SK-N-SH (cell line): ENCODE measurements at regions not wholly inside any gene's neighbourhood (a gene's known extent, or its start where the extent isn't known, plus 50 kb on each side); places are given as distances from the start of the nearest gene placed in this dataset.

Experiments
- CTCF ChIA-PET: fragments of 300-600, 350-600 bp; formaldehyde crosslinking; extraction: SDS; loops from one replicate; lab custom pipeline; 2021; lab: Yijun Ruan, JAX
- POLR2A ChIA-PET: fragments of 350-600 bp; sonication (Branson Sonifier 250); formaldehyde crosslinking; extraction: SDS; loops from one replicate; lab custom pipeline; 2020; ENCODE audit warnings: antibody characterized with exemption, inconsistent platforms; lab: Yijun Ruan, JAX
- DNase-seq: peaks from one replicate; pipeline ENCODE4 v3.0.0; 2012
- H2AFZ ChIP-seq: fragments of 200-600 bp; sonication (generic); 2 replicates; pipeline ENCODE4 v1.8.1; 2016; ENCODE audit warnings: antibody characterized with exemption, mild to moderate bottlenecking, low read depth
- H3F3A ChIP-seq: fragments of 200-600 bp; sonication (generic); replicated peaks from 2 replicates; pipeline ENCODE3; 2016; ENCODE audit warnings: antibody characterized with exemption, mild to moderate bottlenecking; ENCODE audit not compliant: insufficient read depth
- H3K27ac ChIP-seq, 2 experiments: fragments of 200-500 bp in 1 of 2; fragments of 200-600 bp in 1 of 2; sonication (Bioruptor generic) in 1 of 2; sonication (generic), shearing (Covaris generic) in 1 of 2; 2 replicates each; pipeline versions ENCODE4 v1.5.1 to v1.6.1; 2014 to 2016; ENCODE audit warnings: low read depth in 2 of 2, inconsistent platforms in 1 of 2, low read length in 1 of 2, mild to moderate bottlenecking in 1 of 2, mixed read lengths in 1 of 2
- H3K27me3 ChIP-seq: fragments of 200-600 bp; sonication (generic), shearing (Covaris generic); 2 replicates; pipeline ENCODE4 v1.6.1; 2016; ENCODE audit warnings: mixed run types; ENCODE audit not compliant: insufficient read depth
- H3K36me3 ChIP-seq, 2 experiments: fragments of 200-500 bp in 1 of 2; fragments of 200-600 bp in 1 of 2; sonication (Bioruptor generic) in 1 of 2; sonication (generic) in 1 of 2; replicated peaks in 1 of 2; 2 replicates each; pipeline versions ENCODE3 to v1.5.1; 2014 to 2016; ENCODE audit warnings: low read length in 1 of 2, mild to moderate bottlenecking in 1 of 2; ENCODE audit not compliant: insufficient read depth in 2 of 2, control insufficient read depth in 1 of 2
- H3K4me1 ChIP-seq, 2 experiments: fragments of 200-500 bp in 1 of 2; fragments of 200-600 bp in 1 of 2; sonication (Bioruptor generic) in 1 of 2; sonication (generic), shearing (Covaris generic) in 1 of 2; 2 replicates each; pipeline versions ENCODE4 v1.5.1 to v1.6.1; 2014 to 2016; ENCODE audit warnings: low read depth in 1 of 2, low read length in 1 of 2, mixed run types in 1 of 2; ENCODE audit not compliant: insufficient read depth in 2 of 2, control insufficient read depth in 1 of 2
- H3K4me2 ChIP-seq: fragments of 200-600 bp; sonication (generic), shearing (Covaris generic); 2 replicates; pipeline ENCODE4 v1.6.1; 2017; ENCODE audit warnings: mixed run types
- H3K4me3 ChIP-seq, 2 experiments: fragments of 200-500 bp in 1 of 2; fragments of 200-600 bp in 1 of 2; sonication (Bioruptor generic) in 1 of 2; sonication (generic), shearing (Covaris generic) in 1 of 2; 2 replicates each; pipeline versions ENCODE4 v1.5.1 to v1.8.1; 2014 to 2016; ENCODE audit warnings: low read depth in 2 of 2, inconsistent platforms in 1 of 2, low read length in 1 of 2, mild to moderate bottlenecking in 1 of 2, mixed read lengths in 1 of 2, moderate library complexity in 1 of 2
- H3K79me2 ChIP-seq: fragments of 200-600 bp; sonication (generic); 2 replicates; pipeline ENCODE4 v1.8.1; 2017; ENCODE audit warnings: mild to moderate bottlenecking; ENCODE audit not compliant: insufficient read depth
- H3K9ac ChIP-seq: fragments of 200-600 bp; sonication (generic); 2 replicates; pipeline ENCODE4 v1.6.1; 2017; ENCODE audit warnings: mixed run types
- H3K9me2 ChIP-seq: fragments of 200-600 bp; sonication (generic); 2 replicates; pipeline ENCODE4 v1.6.1; 2017; ENCODE audit warnings: mixed run types
- H3K9me3 ChIP-seq: fragments of 200-600 bp; sonication (generic); 2 replicates; pipeline ENCODE4 v1.6.1; 2017; ENCODE audit warnings: mixed run types, mild to moderate bottlenecking, moderate library complexity
- H4K20me1 ChIP-seq: fragments of 200-600 bp; sonication (generic); 2 replicates; pipeline ENCODE4 v1.6.1; 2017; ENCODE audit warnings: mild to moderate bottlenecking, mixed run types; ENCODE audit not compliant: insufficient read depth
- CHD2 ChIP-seq: fragments of 150-350 bp; IDR thresholded peaks from 2 replicates; pipeline ENCODE4 v1.6.1; 2018; ENCODE audit warnings: low read length; ENCODE audit not compliant: partially characterized antibody
- CTCF ChIP-seq: fragments of 200-600 bp; sonication (generic); IDR thresholded peaks from 2 replicates; pipeline ENCODE4 v1.6.1; 2017; ENCODE audit warnings: antibody characterized with exemption, mild to moderate bottlenecking, moderate library complexity
- ELF1 ChIP-seq: IDR thresholded peaks from 2 replicates; pipeline ENCODE4 v1.4.0; 2012
- FOSL2 ChIP-seq: IDR thresholded peaks from 2 replicates; pipeline ENCODE4 v1.4.0; 2012; ENCODE audit warnings: low read depth, mild to moderate bottlenecking, moderate library complexity, borderline replicate concordance
- FOXM1 ChIP-seq: IDR thresholded peaks from 2 replicates; pipeline ENCODE4 v1.4.0; 2012; ENCODE audit warnings: low read depth, mild to moderate bottlenecking
- IRF3 ChIP-seq: fragments of 150-350 bp; IDR thresholded peaks from 2 replicates; pipeline ENCODE4 v1.6.1; 2016; ENCODE audit warnings: mild to moderate bottlenecking, low read depth, low read length
- MAX ChIP-seq: IDR thresholded peaks from 2 replicates; pipeline ENCODE4 v1.4.0; 2012; ENCODE audit warnings: low read depth
- MXI1 ChIP-seq: IDR thresholded peaks from 2 replicates; pipeline ENCODE4 v1.6.1; 2012; ENCODE audit warnings: mild to moderate bottlenecking, low read depth, low read length, improper control_type of control experiment
- NFIC ChIP-seq: IDR thresholded peaks from 2 replicates; pipeline ENCODE4 v1.4.0; 2012; ENCODE audit warnings: borderline replicate concordance
- POLR2AphosphoS5 ChIP-seq: IDR thresholded peaks from 2 replicates; pipeline ENCODE4 v1.6.1; 2012; ENCODE audit warnings: low read depth, low read length
- RAD21 ChIP-seq: IDR thresholded peaks from 2 replicates; pipeline ENCODE4 v1.6.1; 2012; ENCODE audit warnings: mild to moderate bottlenecking, low read length
- RCOR1 ChIP-seq: fragments of 150-350 bp; IDR thresholded peaks from 2 replicates; pipeline ENCODE4 v1.6.1; 2017; ENCODE audit warnings: antibody characterized with exemption, low read length
- REST ChIP-seq: IDR thresholded peaks from 2 replicates; pipeline ENCODE4 v1.6.1; 2012; ENCODE audit warnings: mild to moderate bottlenecking, low read depth, low read length, moderate library complexity
- RFX5 ChIP-seq: IDR thresholded peaks from 2 replicates; pipeline ENCODE4 v1.6.1; 2012; ENCODE audit warnings: mild to moderate bottlenecking, improper control_type of control experiment, low read length
- SIN3A ChIP-seq: IDR thresholded peaks from 2 replicates; pipeline ENCODE4 v1.6.1; 2012; ENCODE audit warnings: low read depth, mild to moderate bottlenecking, low read length, moderate library complexity, borderline replicate concordance
- TAF1 ChIP-seq: IDR thresholded peaks from 2 replicates; pipeline ENCODE4 v1.6.1; 2012; ENCODE audit warnings: low read depth, mild to moderate bottlenecking, low read length, moderate library complexity, borderline replicate concordance
- TCF12 ChIP-seq: IDR thresholded peaks from 2 replicates; pipeline ENCODE4 v1.4.0; 2012
- TEAD4 ChIP-seq: IDR thresholded peaks from 2 replicates; pipeline ENCODE4 v1.4.0; 2012; ENCODE audit warnings: mild to moderate bottlenecking, borderline replicate concordance; ENCODE audit not compliant: insufficient read depth
- USF2 ChIP-seq: fragments of 150-350 bp; IDR thresholded peaks from 2 replicates; pipeline ENCODE4 v1.6.1; 2017; ENCODE audit warnings: antibody characterized with exemption, low read length, low read depth, borderline replicate concordance
- WGBS: methylation state at CpG from one replicate; pipeline ENCODE4 v1.1.6; 2017; ENCODE audit warnings: low lambda C conversion rate; 5-methylcytosine and 5-hydroxymethylcytosine counted together

GRCh38 chr10:60521974-60522405 is 132.3 kb upstream of the ANK3 start (continued):
- no peak for TF ChIP-seq USF2
- TF ChIP-seq FOXM1, result peak; percentile 91
- TF ChIP-seq FOSL2, result peak; percentile 72
- TF ChIP-seq POLR2AphosphoS5, result peak; percentile 90
- no peak for TF ChIP-seq IRF3
- peak; percentile 100 for TF ChIP-seq TCF12
- TF ChIP-seq RFX5, result no peak; the same call in 1 of the 2 replicates
- peak; percentile 65; the same call in 1 of the 2 replicates for TF ChIP-seq MXI1
- peak; percentile 84 for TF ChIP-seq RCOR1
- TF ChIP-seq ELF1, result no peak

GRCh38 chr10:60518745-60519144 is 129.1 kb upstream of the ANK3 start:
- Histone ChIP-seq H3K4me2 (no peak overlapping the region), H2AFZ (no peak overlapping the region), H3K4me3 (no peak overlapping the region), H3K27ac (peak overlapping the region in 1 of 2 experiments; percentile 6; a peak in 1 of 4 replicates), H3K36me3 (no peaks in the 10 kb centered on the region), H3K9me2 (no peaks in the 10 kb centered on the region), H3K9me3 (no peaks in the 10 kb centered on the region), H3K79me2 (no peaks in the 10 kb centered on the region), H3K9ac (no peak overlapping the region), H3K4me1 (peaks cover 17 to 29% of the 10 kb centered on the region in 2 experiments; a peak in 3 of 4 replicates), H3F3A (peaks cover 14% of the 10 kb centered on the region), H4K20me1 (no peaks in the 10 kb centered on the region), H3K27me3 (no peaks in the 10 kb centered on the region)
- no peak for DNase-seq
- POLR2A ChIA-PET, result no interaction called here
- WGBS, result 70% methylated on average over 4 of the region's 4 CpGs
- TF ChIP-seq MAX (no peak), RAD21 (no peak), CTCF (no peak), RFX5 (no peak), TAF1 (no peak), MXI1 (no peak), SIN3A (no peak), CHD2 (no peak), TEAD4 (no peak), REST (no peak), NFIC (no peak)
- CTCF ChIA-PET, result interaction anchor here (0.9 to 1.5 kb wide), 5 partner anchors 9 to 310 kb away, joined by 3 to 5 read pairs (median 3); no protein-coding TSS in a partner anchor
